ENCODE measurements at regions not wholly inside any gene's neighbourhood (a gene's known extent, or its start where the extent isn't known, plus 50 kb on each side); places are given as distances from the start of the nearest gene placed in this dataset.

DNA sequence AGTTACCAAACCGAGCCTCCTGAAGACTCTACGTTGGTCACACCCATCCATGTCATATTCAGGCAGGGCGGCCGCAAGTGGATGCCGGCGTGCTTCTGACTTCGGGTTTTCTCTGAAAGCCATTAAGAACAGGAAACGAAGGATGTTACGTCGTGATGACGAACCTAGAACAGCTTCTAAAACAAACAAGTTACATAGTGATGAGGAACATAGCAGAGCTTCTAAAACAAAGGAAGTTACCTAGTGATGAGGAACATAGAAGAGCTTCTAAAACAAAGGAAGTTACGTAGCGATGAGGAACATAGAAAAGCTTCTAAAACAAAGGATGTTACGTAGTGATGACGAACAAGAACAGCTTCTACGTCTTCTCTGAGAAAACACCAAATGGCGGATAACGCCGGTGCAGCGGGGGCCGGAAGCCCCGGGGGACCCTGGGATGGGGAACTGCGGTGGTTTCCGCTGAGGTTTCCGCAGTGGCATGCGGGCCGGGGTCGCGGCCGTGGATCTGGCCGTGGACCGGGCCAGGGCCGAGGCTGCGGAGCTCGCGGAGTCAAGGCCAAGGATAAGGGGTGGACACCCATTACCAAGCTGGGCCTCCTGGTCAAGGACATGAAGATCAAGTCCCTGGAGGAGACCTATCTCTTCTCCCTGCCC, 141.1 kb downstream of the SOCS6 start:
- TF ChIP-seq, protein P1, sequence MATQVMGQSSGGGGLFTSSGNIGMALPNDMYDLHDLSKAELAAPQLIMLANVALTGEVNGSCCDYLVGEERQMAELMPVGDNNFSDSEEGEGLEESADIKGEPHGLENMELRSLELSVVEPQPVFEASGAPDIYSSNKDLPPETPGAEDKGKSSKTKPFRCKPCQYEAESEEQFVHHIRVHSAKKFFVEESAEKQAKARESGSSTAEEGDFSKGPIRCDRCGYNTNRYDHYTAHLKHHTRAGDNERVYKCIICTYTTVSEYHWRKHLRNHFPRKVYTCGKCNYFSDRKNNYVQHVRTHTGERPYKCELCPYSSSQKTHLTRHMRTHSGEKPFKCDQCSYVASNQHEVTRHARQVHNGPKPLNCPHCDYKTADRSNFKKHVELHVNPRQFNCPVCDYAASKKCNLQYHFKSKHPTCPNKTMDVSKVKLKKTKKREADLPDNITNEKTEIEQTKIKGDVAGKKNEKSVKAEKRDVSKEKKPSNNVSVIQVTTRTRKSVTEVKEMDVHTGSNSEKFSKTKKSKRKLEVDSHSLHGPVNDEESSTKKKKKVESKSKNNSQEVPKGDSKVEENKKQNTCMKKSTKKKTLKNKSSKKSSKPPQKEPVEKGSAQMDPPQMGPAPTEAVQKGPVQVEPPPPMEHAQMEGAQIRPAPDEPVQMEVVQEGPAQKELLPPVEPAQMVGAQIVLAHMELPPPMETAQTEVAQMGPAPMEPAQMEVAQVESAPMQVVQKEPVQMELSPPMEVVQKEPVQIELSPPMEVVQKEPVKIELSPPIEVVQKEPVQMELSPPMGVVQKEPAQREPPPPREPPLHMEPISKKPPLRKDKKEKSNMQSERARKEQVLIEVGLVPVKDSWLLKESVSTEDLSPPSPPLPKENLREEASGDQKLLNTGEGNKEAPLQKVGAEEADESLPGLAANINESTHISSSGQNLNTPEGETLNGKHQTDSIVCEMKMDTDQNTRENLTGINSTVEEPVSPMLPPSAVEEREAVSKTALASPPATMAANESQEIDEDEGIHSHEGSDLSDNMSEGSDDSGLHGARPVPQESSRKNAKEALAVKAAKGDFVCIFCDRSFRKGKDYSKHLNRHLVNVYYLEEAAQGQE (IDR thresholded peaks at IDR 0.05; ENCODE audit: insufficient read depth in 1 of 2, low read depth in 2 of 2, low read length in 2 of 2) = no peak
- no peak for TF ChIP-seq POLR2AphosphoS5 (IDR thresholded peaks at IDR 0.05; ENCODE audit: low read depth, low read length)
- TF ChIP-seq FOXP2 (optimal IDR thresholded peaks at IDR 0.05; ENCODE audit: borderline replicate concordance, extremely low read depth, extremely low read length, insufficient read depth) = no peak
- no peak for TF ChIP-seq SIN3A (IDR thresholded peaks at IDR 0.05; ENCODE audit: borderline replicate concordance, insufficient read depth, low read length)

Data from PFSK-1 (cell line).